Osteoblast (primary cell): ENCODE measurements at regions not wholly inside any gene's neighbourhood (a gene's known extent, or its start where the extent isn't known, plus 50 kb on each side); places are given as distances from the start of the nearest gene placed in this dataset.
A peak's percentile ranks its signal among the peaks of the same experiment; 100 is the strongest.

Experiments used
- DNase-seq: peaks from one replicate; pipeline ENCODE4 v3.0.0; 2011; ENCODE audit warnings: low spot score, mixed read lengths; ENCODE audit not compliant: insufficient read length; ENCODE audit errors: missing footprints
- H2AFZ ChIP-seq: 2 replicates; pipeline ENCODE4 v1.6.0; 2011; ENCODE audit warnings: mild to moderate bottlenecking, low read length
- H3K27ac ChIP-seq: 2 replicates; pipeline ENCODE4 v1.5.1; 2011; ENCODE audit warnings: mild to moderate bottlenecking, low read depth, low read length, moderate library complexity
- H3K27me3 ChIP-seq: 2 replicates; pipeline ENCODE4 v1.6.0; 2012; ENCODE audit warnings: mild to moderate bottlenecking, control low read depth, inconsistent platforms, low read length, moderate library complexity; ENCODE audit not compliant: insufficient read depth
- H3K36me3 ChIP-seq: 2 replicates; pipeline ENCODE4 v1.5.1; 2011; ENCODE audit warnings: mild to moderate bottlenecking, low read length, control low read depth, moderate library complexity; ENCODE audit not compliant: insufficient read depth
- H3K4me1 ChIP-seq: 2 replicates; pipeline ENCODE4 v1.5.1; 2011; ENCODE audit warnings: mild to moderate bottlenecking, low read length, control low read depth, moderate library complexity; ENCODE audit not compliant: insufficient read depth
- H3K4me2 ChIP-seq: 2 replicates; pipeline ENCODE4 v1.6.0; 2011; ENCODE audit warnings: mild to moderate bottlenecking, low read length; ENCODE audit not compliant: insufficient read depth
- H3K4me3 ChIP-seq: fragments of 200-600 bp; sonication (generic); 3 replicates; pipeline ENCODE4 v1.5.1; 2012; ENCODE audit warnings: mild to moderate bottlenecking, low read length, inconsistent platforms; ENCODE audit not compliant: insufficient read depth
- H3K79me2 ChIP-seq: 2 replicates; pipeline ENCODE4 v1.6.0; 2012; ENCODE audit warnings: mild to moderate bottlenecking, low read length, control low read depth, inconsistent platforms; ENCODE audit not compliant: insufficient read depth
- H3K9me3 ChIP-seq: 2 replicates; pipeline ENCODE4 v1.5.1; 2011; ENCODE audit warnings: low read depth, low read length, control low read depth
- H4K20me1 ChIP-seq: 2 replicates; pipeline ENCODE4 v1.6.0; 2012; ENCODE audit warnings: mild to moderate bottlenecking, low read length, control low read depth; ENCODE audit not compliant: insufficient read depth
- TF ChIP-seq, protein P1 (sequence below): IDR thresholded peaks from 2 replicates; pipeline ENCODE4 v1.5.1; 2011; ENCODE audit warnings: mild to moderate bottlenecking, low read depth, low read length, moderate library complexity; ENCODE audit errors: extremely low read depth

DNA sequence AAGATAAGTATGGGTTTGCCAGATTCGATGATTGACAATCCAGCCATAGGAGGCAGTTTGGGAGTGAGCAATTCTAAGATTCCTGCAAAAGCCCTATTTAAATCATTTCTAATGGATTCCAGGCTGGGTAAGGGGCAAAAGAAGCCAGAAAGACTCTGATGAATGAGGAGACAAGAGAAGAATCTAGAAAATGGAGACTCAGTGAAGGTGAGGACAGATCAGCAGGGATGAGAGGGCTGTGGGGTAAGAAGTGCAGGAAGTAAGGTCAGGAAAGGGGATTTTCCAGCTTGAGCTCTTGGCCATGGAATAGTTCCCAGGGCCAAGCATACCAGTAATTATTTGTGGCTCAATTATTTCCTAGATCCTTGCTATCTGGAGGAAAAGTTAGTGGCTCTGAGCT lies 87.3 kb downstream of the TMX1 start:
- Histone ChIP-seq H3K9me3 (no peaks in the 10 kb centered on the region), H3K4me3 (no peak overlapping the region), H3K4me2 (no peak overlapping the region), H3K27ac (peak overlapping the region; percentile 30), H3K79me2 (no peaks in the 10 kb centered on the region), H3K36me3 (no peaks in the 10 kb centered on the region), H3K4me1 (peaks cover 17% of the 10 kb centered on the region), H3K27me3 (no peaks in the 10 kb centered on the region), H4K20me1 (no peaks in the 10 kb centered on the region), H2AFZ (no peak overlapping the region)
- DNase-seq = no peak
- TF ChIP-seq, protein P1, sequence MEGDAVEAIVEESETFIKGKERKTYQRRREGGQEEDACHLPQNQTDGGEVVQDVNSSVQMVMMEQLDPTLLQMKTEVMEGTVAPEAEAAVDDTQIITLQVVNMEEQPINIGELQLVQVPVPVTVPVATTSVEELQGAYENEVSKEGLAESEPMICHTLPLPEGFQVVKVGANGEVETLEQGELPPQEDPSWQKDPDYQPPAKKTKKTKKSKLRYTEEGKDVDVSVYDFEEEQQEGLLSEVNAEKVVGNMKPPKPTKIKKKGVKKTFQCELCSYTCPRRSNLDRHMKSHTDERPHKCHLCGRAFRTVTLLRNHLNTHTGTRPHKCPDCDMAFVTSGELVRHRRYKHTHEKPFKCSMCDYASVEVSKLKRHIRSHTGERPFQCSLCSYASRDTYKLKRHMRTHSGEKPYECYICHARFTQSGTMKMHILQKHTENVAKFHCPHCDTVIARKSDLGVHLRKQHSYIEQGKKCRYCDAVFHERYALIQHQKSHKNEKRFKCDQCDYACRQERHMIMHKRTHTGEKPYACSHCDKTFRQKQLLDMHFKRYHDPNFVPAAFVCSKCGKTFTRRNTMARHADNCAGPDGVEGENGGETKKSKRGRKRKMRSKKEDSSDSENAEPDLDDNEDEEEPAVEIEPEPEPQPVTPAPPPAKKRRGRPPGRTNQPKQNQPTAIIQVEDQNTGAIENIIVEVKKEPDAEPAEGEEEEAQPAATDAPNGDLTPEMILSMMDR = no peak

DNA sequence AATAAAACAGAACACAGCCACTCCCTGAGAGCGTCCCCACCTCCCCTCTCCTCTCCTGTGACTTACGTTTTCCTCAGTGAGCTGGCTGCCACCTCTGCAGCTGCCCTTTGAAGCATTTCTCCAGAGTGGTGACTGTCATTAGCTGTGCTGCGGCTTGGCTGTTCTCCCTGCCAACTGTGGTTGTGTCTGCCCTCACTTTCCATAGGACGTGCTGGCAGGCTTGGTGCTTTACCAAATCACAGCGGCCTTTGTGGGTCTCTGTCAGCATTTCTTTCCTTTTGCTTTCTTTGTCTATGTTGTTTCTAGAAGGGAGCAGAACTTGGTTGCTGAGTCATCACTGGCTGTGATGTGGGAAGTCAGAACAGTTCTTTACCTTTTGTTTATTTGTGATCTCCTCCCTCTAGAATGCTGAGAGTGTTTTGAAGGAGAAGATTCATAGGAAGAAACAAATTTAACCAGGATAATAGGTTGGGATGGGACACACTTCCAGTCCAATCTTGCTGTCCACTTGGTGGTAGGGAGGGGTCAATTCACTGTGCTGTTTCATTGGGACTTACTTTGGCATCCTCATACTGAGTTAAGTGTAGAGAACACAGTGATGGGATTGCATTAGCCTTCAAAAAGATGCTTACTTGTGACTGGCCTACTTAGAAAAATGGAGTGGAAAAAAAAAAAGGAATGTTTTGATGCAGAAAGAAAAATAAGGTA lies 88.2 kb downstream of the TMX1 start:
- peaks cover 17% of the 10 kb centered on the region for H3K4me1 ChIP-seq
- H3K27ac ChIP-seq = peak overlapping the region; percentile 30
- H3K4me3 ChIP-seq = peak overlapping the region; percentile 15
- H2AFZ ChIP-seq = peak overlapping the region; percentile 71
- no peaks in the 10 kb centered on the region for H3K9me3 ChIP-seq
- TF ChIP-seq, protein P1 = no peak
- no peaks in the 10 kb centered on the region for H3K79me2 ChIP-seq
- DNase-seq = no peak
- no peaks in the 10 kb centered on the region for H3K36me3 ChIP-seq
- peak overlapping the region; percentile 62 for H3K4me2 ChIP-seq
- no peaks in the 10 kb centered on the region for H3K27me3 ChIP-seq
- no peaks in the 10 kb centered on the region for H4K20me1 ChIP-seq

DNA sequence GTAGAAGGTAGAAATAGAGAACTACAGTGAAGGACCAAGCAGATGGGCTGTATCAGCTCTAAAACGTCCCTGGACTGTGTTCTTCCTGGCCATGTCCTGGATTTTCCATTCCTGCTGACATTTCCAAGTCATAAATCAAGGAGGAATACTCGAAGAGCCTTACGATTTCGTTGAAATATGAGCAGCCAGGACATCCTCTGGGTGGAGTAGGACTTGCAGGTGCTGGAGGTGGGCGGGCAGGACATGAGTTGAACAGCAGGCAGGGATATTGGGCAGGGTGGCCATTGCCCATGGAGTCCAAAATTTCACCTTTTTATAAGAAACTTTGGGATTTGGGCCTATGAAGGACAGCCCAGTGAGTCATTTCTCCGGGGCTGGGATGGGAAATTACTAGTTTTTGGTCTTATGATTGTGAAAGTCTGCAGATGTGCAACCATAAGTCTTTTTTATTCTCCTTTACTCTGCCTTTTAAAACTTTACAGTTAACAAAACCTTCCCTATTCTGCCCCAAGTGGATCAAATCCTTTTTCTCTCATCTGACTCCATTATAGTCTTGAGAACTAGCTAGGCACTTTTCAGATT lies 88.8 kb downstream of the TMX1 start:
- H2AFZ ChIP-seq = no peak overlapping the region
- no peak overlapping the region for H3K4me2 ChIP-seq
- no peak for DNase-seq
- H4K20me1 ChIP-seq = no peaks in the 10 kb centered on the region
- H3K79me2 ChIP-seq = no peaks in the 10 kb centered on the region
- no peak overlapping the region for H3K4me3 ChIP-seq
- H3K27me3 ChIP-seq = no peaks in the 10 kb centered on the region
- H3K27ac ChIP-seq = peak overlapping the region; percentile 30
- H3K9me3 ChIP-seq = no peaks in the 10 kb centered on the region
- H3K4me1 ChIP-seq = peaks cover 17% of the 10 kb centered on the region
- TF ChIP-seq, protein P1 = no peak
- H3K36me3 ChIP-seq = no peaks in the 10 kb centered on the region

DNA sequence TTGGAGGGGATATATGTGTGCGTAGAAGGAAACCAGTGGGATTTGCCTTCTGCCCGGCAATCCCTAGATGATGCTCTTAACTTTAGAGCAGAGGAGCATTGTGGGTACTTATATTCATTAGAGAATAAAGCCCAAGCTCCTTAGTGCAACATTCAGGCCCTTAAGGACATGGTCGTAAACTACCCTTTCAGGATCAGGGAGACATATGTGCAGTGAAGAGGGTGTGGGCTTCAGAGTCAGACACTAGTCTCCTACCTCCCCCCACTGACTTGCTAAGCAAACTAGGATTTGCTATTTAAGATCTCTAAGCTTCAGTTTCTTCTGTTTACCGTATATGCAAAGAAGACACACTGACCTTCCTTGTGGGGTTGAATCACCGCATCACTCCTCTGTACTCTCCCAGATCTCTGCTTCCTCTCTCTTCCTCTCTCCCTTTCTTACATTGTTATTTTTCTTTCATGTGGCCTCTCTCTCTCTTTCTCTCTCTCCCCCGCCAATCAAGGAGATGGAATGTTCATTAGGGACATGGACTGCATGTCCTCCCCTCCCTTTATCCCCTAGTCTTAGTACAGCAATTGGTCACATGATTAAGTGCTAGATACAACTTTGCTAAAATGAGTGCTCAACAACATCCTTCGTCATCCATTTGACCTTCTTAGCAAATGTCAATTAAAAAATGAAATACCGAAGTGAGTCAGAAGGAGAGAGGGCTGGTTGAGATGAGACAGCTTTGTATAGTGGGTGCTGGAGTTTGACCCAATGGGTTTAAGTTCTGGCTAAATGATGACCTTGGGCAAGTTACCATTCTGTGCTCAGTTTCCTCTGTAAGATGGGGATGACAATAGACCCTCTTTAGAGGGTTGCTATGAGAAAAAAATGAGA lies 91.7 kb downstream of the TMX1 start:
- no peak overlapping the region for H3K4me2 ChIP-seq

More for the DNA sequence above, 91.7 kb downstream of the TMX1 start:
- TF ChIP-seq, protein P1 = no peak
- H3K36me3 ChIP-seq = no peaks in the 10 kb centered on the region
- peaks cover 31% of the 10 kb centered on the region for H3K4me1 ChIP-seq
- H4K20me1 ChIP-seq = no peaks in the 10 kb centered on the region
- no peak for DNase-seq
- H3K79me2 ChIP-seq = no peaks in the 10 kb centered on the region
- H2AFZ ChIP-seq = peak overlapping the region; percentile 47
- H3K9me3 ChIP-seq = no peaks in the 10 kb centered on the region
- H3K27me3 ChIP-seq = no peaks in the 10 kb centered on the region
- H3K4me3 ChIP-seq = no peak overlapping the region
- no peak overlapping the region for H3K27ac ChIP-seq
